Natural killer cell (primary cell): ENCODE measurements at regions not wholly inside any gene's neighbourhood (a gene's known extent, or its start where the extent isn't known, plus 50 kb on each side); places are given as distances from the start of the nearest gene placed in this dataset.

Experiments
- ATAC-seq, 3 donors: fragments of 150-1000 bp in 2 of 3; fragments of 200-7000 bp in 1 of 3; cut with Tn5 transposase; 1 replicate in 1 of 3; 2 replicates in 2 of 3; pipeline ENCODE4 v1.10.0; 2021; ENCODE audit warnings: mild to moderate bottlenecking in 2 of 3, moderate library complexity in 2 of 3
- DNase-seq, 2 donors: peaks; one replicate each; pipeline versions ENCODE4 v3.0.0 to v3.0.0-alpha.2; 2013 to 2021; ENCODE audit warnings: mixed read lengths in 1 of 2
- H3K27ac ChIP-seq: one replicate; pipeline ENCODE4 v1.5.1; 2013; ENCODE audit warnings: mild to moderate bottlenecking, low read length
- H3K27me3 ChIP-seq: one replicate; pipeline ENCODE4 v1.6.1; 2013; ENCODE audit warnings: low read length; ENCODE audit not compliant: control insufficient read depth, insufficient read depth
- H3K36me3 ChIP-seq: one replicate; pipeline ENCODE4 v1.6.1; 2013; ENCODE audit warnings: low read length; ENCODE audit not compliant: control insufficient read depth, insufficient read depth
- H3K4me1 ChIP-seq: one replicate; pipeline ENCODE4 v1.6.1; 2013; ENCODE audit warnings: low read length; ENCODE audit not compliant: control insufficient read depth, insufficient read depth
- H3K4me3 ChIP-seq: one replicate; pipeline ENCODE4 v1.5.1; 2013; ENCODE audit warnings: low read length
- H3K9me3 ChIP-seq: one replicate; pipeline ENCODE4 v1.6.1; 2013; ENCODE audit warnings: low read length; ENCODE audit not compliant: control insufficient read depth, insufficient read depth
- H3K27ac Mint-ChIP-seq, 2 donors: one replicate each; pipeline ENCODE4 v1.8.0; 2022; ENCODE audit warnings: mild to moderate bottlenecking in 2 of 2, mixed read lengths in 2 of 2, moderate library complexity in 1 of 2
- H3K27me3 Mint-ChIP-seq, 2 donors: one replicate each; pipeline ENCODE4 v1.8.0; 2022; ENCODE audit warnings: low read depth in 2 of 2, mixed read lengths in 2 of 2
- H3K36me3 Mint-ChIP-seq: one replicate; pipeline ENCODE4 v1.8.0; 2022; ENCODE audit warnings: mixed read lengths
- H3K4me1 Mint-ChIP-seq, 2 donors: one replicate each; pipeline ENCODE4 v1.8.0; 2022; ENCODE audit warnings: mixed read lengths in 2 of 2
- H3K4me3 Mint-ChIP-seq: one replicate; pipeline ENCODE4 v1.8.0; 2022; ENCODE audit warnings: mild to moderate bottlenecking, moderate library complexity, mixed read lengths
- H3K9me3 Mint-ChIP-seq, 2 donors: one replicate each; pipeline ENCODE4 v1.8.0; 2022; ENCODE audit warnings: mixed read lengths in 2 of 2
- WGBS: methylation state at CpG from one replicate; pipeline ENCODE4 v1.1.7; 2013; ENCODE audit warnings: missing lambda C conversion rate; ENCODE audit not compliant: insufficient coverage; 5-methylcytosine and 5-hydroxymethylcytosine counted together
- intact Hi-C: fragments of 100-400 bp; cut with micrococcal nuclease; formaldehyde crosslinking; loops from one replicate; pipeline ENCODE4 v1.14.2; 2022
- TF ChIP-seq, protein P1 (sequence below): fragments of 200-600 bp; IDR thresholded peaks from one replicate; pipeline ENCODE4 v1.8.0; 2022; ENCODE audit warnings: antibody characterized with exemption

DNA sequence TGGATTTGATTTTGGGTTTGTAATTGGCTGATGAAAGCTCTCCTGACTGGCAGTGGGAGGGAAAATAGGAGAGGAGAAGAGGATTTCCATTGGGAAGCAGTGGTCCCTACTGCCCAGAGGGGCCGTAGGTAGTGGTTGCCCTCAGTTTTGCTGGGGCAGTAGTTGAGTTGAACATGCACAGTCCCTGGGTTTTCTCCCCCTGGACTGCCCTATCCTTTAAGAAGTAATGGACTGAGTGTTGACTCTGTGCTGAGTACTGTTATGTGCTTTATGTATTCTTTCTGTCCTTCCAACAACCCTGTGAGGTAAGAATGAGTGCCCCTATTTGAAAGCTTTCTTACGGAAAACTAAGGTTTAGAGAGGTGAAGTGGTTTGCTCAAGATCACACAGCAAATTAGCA lies 111.2 kb upstream of the RPS23 start:
- intact Hi-C loops = no loop called here

DNA sequence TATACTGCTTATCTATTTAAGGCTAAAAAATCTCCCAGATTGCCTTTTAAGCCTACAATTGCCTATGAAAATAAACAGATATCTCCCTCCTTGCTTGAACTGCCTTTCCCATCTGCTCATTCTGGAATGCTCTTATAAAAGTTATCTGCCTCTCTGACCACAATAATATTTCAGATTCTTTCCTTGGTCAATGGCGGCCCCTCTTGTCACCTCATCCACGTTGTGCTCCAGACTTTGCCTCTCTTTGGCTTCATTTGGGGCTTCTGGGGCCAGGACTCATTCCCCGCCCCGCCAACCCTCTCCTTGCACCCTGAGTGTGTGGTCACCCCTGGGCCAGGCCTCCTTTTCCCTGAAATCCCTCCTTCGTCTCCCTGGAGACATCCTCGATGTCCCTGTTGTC lies 110.0 kb upstream of the RPS23 start:
- Mint-ChIP-seq H3K9me3 (peaks cover 0 to 2% of the 10 kb centered on the region in 2 donors), H3K27ac (no peak overlapping the region), H3K4me1 (peaks cover 3 to 5% of the 10 kb centered on the region in 2 donors), H3K36me3 (no peaks in the 10 kb centered on the region), H3K27me3 (peaks cover 0 to 7% of the 10 kb centered on the region in 2 donors), H3K4me3 (no peak overlapping the region)
- WGBS = 88% methylated on average over 6 of the region's 6 CpGs
- no peak for ATAC-seq
- H3K4me3 ChIP-seq = no peak overlapping the region
- TF ChIP-seq, protein P1, sequence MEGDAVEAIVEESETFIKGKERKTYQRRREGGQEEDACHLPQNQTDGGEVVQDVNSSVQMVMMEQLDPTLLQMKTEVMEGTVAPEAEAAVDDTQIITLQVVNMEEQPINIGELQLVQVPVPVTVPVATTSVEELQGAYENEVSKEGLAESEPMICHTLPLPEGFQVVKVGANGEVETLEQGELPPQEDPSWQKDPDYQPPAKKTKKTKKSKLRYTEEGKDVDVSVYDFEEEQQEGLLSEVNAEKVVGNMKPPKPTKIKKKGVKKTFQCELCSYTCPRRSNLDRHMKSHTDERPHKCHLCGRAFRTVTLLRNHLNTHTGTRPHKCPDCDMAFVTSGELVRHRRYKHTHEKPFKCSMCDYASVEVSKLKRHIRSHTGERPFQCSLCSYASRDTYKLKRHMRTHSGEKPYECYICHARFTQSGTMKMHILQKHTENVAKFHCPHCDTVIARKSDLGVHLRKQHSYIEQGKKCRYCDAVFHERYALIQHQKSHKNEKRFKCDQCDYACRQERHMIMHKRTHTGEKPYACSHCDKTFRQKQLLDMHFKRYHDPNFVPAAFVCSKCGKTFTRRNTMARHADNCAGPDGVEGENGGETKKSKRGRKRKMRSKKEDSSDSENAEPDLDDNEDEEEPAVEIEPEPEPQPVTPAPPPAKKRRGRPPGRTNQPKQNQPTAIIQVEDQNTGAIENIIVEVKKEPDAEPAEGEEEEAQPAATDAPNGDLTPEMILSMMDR = no peak
- DNase-seq = no peak
- no peaks in the 10 kb centered on the region for H3K9me3 ChIP-seq
- H3K36me3 ChIP-seq = no peaks in the 10 kb centered on the region
- intact Hi-C loops = no loop called here
- H3K4me1 ChIP-seq = no peaks in the 10 kb centered on the region
- no peaks in the 10 kb centered on the region for H3K27me3 ChIP-seq
- H3K27ac ChIP-seq = no peak overlapping the region

More for the DNA sequence above, 111.2 kb upstream of the RPS23 start:
- no peaks in the 10 kb centered on the region for H3K4me1 ChIP-seq
- H3K36me3 Mint-ChIP-seq = no peaks in the 10 kb centered on the region
- no peak overlapping the region for H3K27ac ChIP-seq
- DNase-seq (no peak), ATAC-seq (no peak)
- H3K9me3 ChIP-seq = no peaks in the 10 kb centered on the region
- no peaks in the 10 kb centered on the region for H3K27me3 ChIP-seq
- no peak overlapping the region for H3K4me3 Mint-ChIP-seq
- 77% methylated on average over 2 of the region's 2 CpGs for WGBS
- H3K36me3 ChIP-seq = no peaks in the 10 kb centered on the region
- peaks cover 0 to 2% of the 10 kb centered on the region in 2 donors for H3K9me3 Mint-ChIP-seq
- TF ChIP-seq, protein P1 = no peak
- H3K27ac Mint-ChIP-seq = no peak overlapping the region
- peaks cover 3 to 12% of the 10 kb centered on the region in 2 donors for H3K4me1 Mint-ChIP-seq
- peaks cover 0 to 4% of the 10 kb centered on the region in 2 donors for H3K27me3 Mint-ChIP-seq
- no peak overlapping the region for H3K4me3 ChIP-seq

GRCh38 chr5:82387819-82388166 lies 109.6 kb upstream of the RPS23 start:
- ATAC-seq (no peak), DNase-seq (no peak)
- H3K36me3 Mint-ChIP-seq = no peaks in the 10 kb centered on the region
- H3K27ac Mint-ChIP-seq = no peak overlapping the region
- peaks cover 3 to 5% of the 10 kb centered on the region in 2 donors for H3K4me1 Mint-ChIP-seq
- Histone ChIP-seq H3K36me3 (no peaks in the 10 kb centered on the region), H3K4me3 (no peak overlapping the region), H3K27me3 (no peaks in the 10 kb centered on the region), H3K9me3 (no peaks in the 10 kb centered on the region), H3K4me1 (no peaks in the 10 kb centered on the region), H3K27ac (no peak overlapping the region)
- peaks cover 0 to 2% of the 10 kb centered on the region in 2 donors for H3K9me3 Mint-ChIP-seq
- intact Hi-C loops = no loop called here
- 80% methylated on average over 4 of the region's 5 CpGs for WGBS
- TF ChIP-seq, protein P1 = no peak
- H3K27me3 Mint-ChIP-seq = peaks cover 0 to 10% of the 10 kb centered on the region in 2 donors
- H3K4me3 Mint-ChIP-seq = no peak overlapping the region
